GM12878 (cell line): ENCODE measurements at regions not wholly inside any gene's neighbourhood (a gene's known extent, or its start where the extent isn't known, plus 50 kb on each side); places are given as distances from the start of the nearest gene placed in this dataset.

ENCODE experiments used
- ATAC-seq: fragments of 200-7000 bp; cut with Tn5 transposase; 3 replicates; pipeline ENCODE4 v1.9.1; 2020; ENCODE audit warnings: mild to moderate bottlenecking, moderate library complexity
- BruUV-seq: library from RNA; stranded (reverse); fragments of 400-500 nt; replicated peaks from 2 replicates; lab custom pipeline; 2021; lab: Mats Ljungman, UMichigan
- CTCF ChIA-PET: fragments of 300-600 bp; sonication (Branson Sonifier 250); formaldehyde crosslinking; extraction: SDS; loops from one replicate; lab custom pipeline; 2021; ENCODE audit warnings: inconsistent platforms; lab: Yijun Ruan, JAX
- POLR2A ChIA-PET: fragments of 350-600 bp; formaldehyde crosslinking; extraction: SDS; loops from one replicate; lab custom pipeline; 2021; ENCODE audit warnings: inconsistent platforms; lab: Charles Lee
- RAD21 ChIA-PET: fragments of 300-600 bp; sonication (Branson Sonifier 250); formaldehyde crosslinking; loops from one replicate; lab custom pipeline; 2023; ENCODE audit warnings: antibody characterized with exemption; ENCODE audit not compliant: unreplicated experiment; lab: Charles Lee
- SMC1A ChIA-PET: fragments of 300-600 bp; sonication (Branson Sonifier 250); formaldehyde crosslinking; loops from one replicate; lab custom pipeline; 2023; ENCODE audit not compliant: unreplicated experiment, uncharacterized antibody; lab: Charles Lee
- DNase-seq: peaks from one replicate; pipeline ENCODE4 v3.0.0-alpha.2; 2011; ENCODE audit warnings: low read depth, low spot score
- FAIRE-seq: peaks from 3 replicates; lab custom pipeline; 2011; peaks lifted over from hg19 to GRCh38; lab: Jason Lieb, UNC
- H2AFZ ChIP-seq: 2 replicates; pipeline ENCODE4 v1.6.0; 2011; ENCODE audit warnings: low read depth, low read length, control low read depth; ENCODE audit not compliant: control insufficient read depth
- H3K27ac ChIP-seq: 2 replicates; pipeline ENCODE4 v1.5.1; 2011; ENCODE audit warnings: control low read depth; ENCODE audit not compliant: control insufficient read depth, insufficient read depth
- H3K27me3 ChIP-seq, 2 experiments: replicated peaks in 1 of 2; 2 replicates each; pipeline versions ENCODE4 v1.6.0 to v1.6.1; 2011; ENCODE audit warnings: low read length in 1 of 2; ENCODE audit not compliant: control insufficient read depth in 2 of 2, insufficient read depth in 2 of 2
- H3K36me3 ChIP-seq, 2 experiments: 2 replicates each; pipeline ENCODE4 v1.5.1; 2011; ENCODE audit warnings: low read length in 1 of 2; ENCODE audit not compliant: control insufficient read depth in 2 of 2, insufficient read depth in 2 of 2
- H3K4me1 ChIP-seq: 2 replicates; pipeline ENCODE4 v1.6.1; 2011; ENCODE audit warnings: mild to moderate bottlenecking, low read length, moderate library complexity, mixed read lengths; ENCODE audit not compliant: control insufficient read depth, insufficient read depth
- H3K4me2 ChIP-seq: 2 replicates; pipeline ENCODE4 v1.6.0; 2011; ENCODE audit warnings: control low read depth; ENCODE audit not compliant: control insufficient read depth, insufficient read depth
- H3K4me3 ChIP-seq: fragments of 200-600 bp; sonication (generic); 2 replicates; pipeline ENCODE4 v1.5.1; 2016
- H3K79me2 ChIP-seq: 2 replicates; pipeline ENCODE4 v1.6.0; 2011; ENCODE audit warnings: low read length; ENCODE audit not compliant: control insufficient read depth, insufficient read depth
- H3K9ac ChIP-seq: 2 replicates; pipeline ENCODE4 v1.8.0; 2011; ENCODE audit warnings: low read length, control low read depth, mixed read lengths; ENCODE audit not compliant: control insufficient read depth, insufficient read depth
- H3K9me3 ChIP-seq: replicated peaks from 3 replicates; pipeline ENCODE4 v1.5.1; 2011; ENCODE audit warnings: mild to moderate bottlenecking, low read length; ENCODE audit not compliant: control insufficient read depth, insufficient read depth
- H4K20me1 ChIP-seq: 2 replicates; pipeline ENCODE4 v1.6.0; 2011; ENCODE audit not compliant: control insufficient read depth, insufficient read depth
- ESRRA ChIP-seq: IDR thresholded peaks from 2 replicates; pipeline ENCODE4 v1.6.1; 2012; ENCODE audit warnings: mild to moderate bottlenecking, low read length, improper control_type of control experiment
- HDAC2 ChIP-seq: fragments of 200-600 bp; sonication (generic); IDR thresholded peaks from 2 replicates; pipeline ENCODE4 v1.6.1; 2017
- HDGF ChIP-seq: fragments of 450-650 bp; IDR thresholded peaks from 2 replicates; pipeline ENCODE4 v1.6.1; 2016; ENCODE audit warnings: antibody characterized with exemption
- KAT2A ChIP-seq: conservative IDR thresholded peaks from 2 replicates; pipeline ENCODE4 v1.6.1; 2011; ENCODE audit warnings: low read depth, low read length; ENCODE audit not compliant: control insufficient read depth
- MYB ChIP-seq: fragments of 150-350 bp; IDR thresholded peaks from 2 replicates; pipeline ENCODE4 v1.6.1; 2014; ENCODE audit warnings: mild to moderate bottlenecking, low read depth, low read length, borderline replicate concordance
- NBN ChIP-seq: fragments of 450-650 bp; IDR thresholded peaks from 2 replicates; pipeline ENCODE4 v1.6.1; 2016
- NFYB ChIP-seq: IDR thresholded peaks from 2 replicates; pipeline ENCODE4 v1.6.1; 2011; ENCODE audit warnings: low read depth, mild to moderate bottlenecking, low read length, improper control_type of control experiment, moderate library complexity; ENCODE audit not compliant: insufficient read depth
- NR2F1 ChIP-seq: fragments of 450-650 bp; conservative IDR thresholded peaks from 2 replicates; pipeline ENCODE4 v1.6.1; 2017; ENCODE audit warnings: mild to moderate bottlenecking
- POLR2A ChIP-seq: IDR thresholded peaks from 2 replicates; pipeline ENCODE4 v1.6.1; 2011; ENCODE audit warnings: low read depth, mild to moderate bottlenecking, low read length
- POLR2AphosphoS2 ChIP-seq: IDR thresholded peaks from 2 replicates; pipeline ENCODE4 v1.6.1; 2011; ENCODE audit warnings: low read depth, mild to moderate bottlenecking, low read length, improper control_type of control experiment, moderate library complexity
- POU2F2 ChIP-seq: IDR thresholded peaks from 3 replicates; pipeline ENCODE4 v1.6.1; 2011; ENCODE audit warnings: low read depth, mild to moderate bottlenecking, low read length, borderline replicate concordance
- RAD51 ChIP-seq: fragments of 450-650 bp; IDR thresholded peaks from 2 replicates; pipeline ENCODE4 v1.6.1; 2016; ENCODE audit warnings: moderate library complexity, mild to moderate bottlenecking, inconsistent platforms
- RBBP5 ChIP-seq: fragments of 200-600 bp; sonication (generic); conservative IDR thresholded peaks from 2 replicates; pipeline ENCODE4 v1.6.1; 2016
- SIX5 ChIP-seq: IDR thresholded peaks from 2 replicates; pipeline ENCODE4 v1.6.1; 2011; ENCODE audit warnings: mild to moderate bottlenecking, low read depth, low read length, moderate library complexity; ENCODE audit not compliant: severe bottlenecking
- SUPT20H ChIP-seq: IDR thresholded peaks from 2 replicates; pipeline ENCODE4 v1.6.1; 2011; ENCODE audit warnings: low read depth, mild to moderate bottlenecking, low read length, moderate library complexity, borderline replicate concordance; ENCODE audit not compliant: control insufficient read depth
- YBX1 ChIP-seq: fragments of 450-650 bp; IDR thresholded peaks from 2 replicates; pipeline ENCODE4 v1.6.1; 2016; ENCODE audit warnings: antibody characterized with exemption
- whole genome bisulfite sequencing: methylation state at CpG from one replicate; pipeline ENCODE4 v1.1.6; 2016; ENCODE audit warnings: low lambda C conversion rate; ENCODE audit not compliant: insufficient replicate concordance, insufficient coverage; ENCODE audit errors: missing lambda C conversion rate; 5-methylcytosine and 5-hydroxymethylcytosine counted together
- in situ Hi-C: fragments of 300-500 bp; cut with MboI; formaldehyde crosslinking; loops from 9 replicates; pipeline ENCODE4 v1.14.3; 2018; ENCODE audit warnings: mixed read lengths
- intact Hi-C: fragments of 100-400 bp; cut with micrococcal nuclease; formaldehyde crosslinking; loops from one replicate; pipeline ENCODE4 v1.14.2; 2022; ENCODE audit not compliant: unreplicated experiment
- TF ChIP-seq, protein P1 (sequence below): fragments of 450-650 bp; IDR thresholded peaks from 2 replicates; pipeline ENCODE4 v1.6.1; 2017; ENCODE audit warnings: mild to moderate bottlenecking, moderate library complexity
- TF ChIP-seq, protein P2 (sequence below): IDR thresholded peaks from 2 replicates; pipeline ENCODE4 v1.6.1; 2012; ENCODE audit warnings: low read depth, low read length, improper control_type of control experiment
- TF ChIP-seq, protein P3 (sequence below): fragments of 450-650 bp; IDR thresholded peaks from 2 replicates; pipeline ENCODE4 v1.6.1; 2018; ENCODE audit warnings: mild to moderate bottlenecking, low read depth, moderate library complexity; ENCODE audit not compliant: partially characterized antibody

DNA sequence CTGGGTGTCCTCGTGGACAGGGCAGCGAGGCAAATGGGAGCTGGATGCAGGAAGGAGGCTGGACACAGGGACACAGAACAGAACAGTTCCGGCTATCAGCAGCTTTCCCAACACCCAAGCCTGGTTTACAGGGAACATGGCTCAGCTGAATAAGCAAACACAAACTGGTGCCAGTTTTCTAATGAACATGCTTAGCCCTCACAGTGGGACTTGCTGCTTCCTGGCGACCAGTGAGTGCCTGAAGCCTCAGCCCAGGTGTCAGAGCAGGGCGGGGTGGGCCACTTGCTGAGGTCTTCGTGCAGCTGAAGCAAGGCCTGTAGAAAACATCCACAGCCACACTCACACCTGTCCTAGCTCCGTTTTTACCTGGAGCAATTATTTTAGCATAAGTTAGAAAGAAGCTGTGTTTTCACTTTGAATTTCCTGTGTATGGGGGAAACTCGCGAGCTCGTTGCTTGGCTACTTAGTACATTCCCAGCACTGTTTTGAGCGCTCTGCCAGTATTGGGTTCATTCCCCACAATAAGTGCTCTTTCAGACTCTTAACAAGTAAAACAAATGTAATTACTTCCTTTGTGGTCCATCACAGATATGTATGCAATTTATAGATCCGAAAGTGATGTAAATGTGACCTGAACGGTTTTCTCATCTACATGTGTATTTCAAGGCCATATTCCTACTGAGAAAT, 261.2 kb upstream of the SHH start:
- Histone ChIP-seq H4K20me1 (no peaks in the 10 kb centered on the region), H3K4me2 (no peak overlapping the region), H3K9ac (no peak overlapping the region), H3K9me3 (no peaks in the 10 kb centered on the region), H3K4me3 (no peak overlapping the region), H3K36me3 (no peaks in the 10 kb centered on the region), H3K27me3 (no peaks in the 10 kb centered on the region; a peak in 2 of 4 replicates), H2AFZ (no peak overlapping the region), H3K4me1 (no peaks in the 10 kb centered on the region), H3K27ac (no peak overlapping the region), H3K79me2 (no peaks in the 10 kb centered on the region)
- RAD21 ChIA-PET, result no interaction called here
- no TSS peak for BruUV-seq
- intact Hi-C loops, result no loop called here
- in situ Hi-C loops, result no loop called here
- FAIRE-seq (no peak), DNase-seq (no peak), ATAC-seq (no peak)
- SMC1A ChIA-PET, result no interaction called here
- CTCF ChIA-PET, result interaction anchor here (0.6 to 0.7 kb wide), 2 partner anchors 36 to 265 kb away, joined by 3 read pairs; no protein-coding TSS in a partner anchor
- whole genome bisulfite sequencing, result 31% methylated on average over 13 of the region's 13 CpGs
- TF ChIP-seq YBX1 (no peak), HDGF (no peak), POLR2A (no peak), KAT2A (no peak), HDAC2 (no peak), MYB (no peak), SIX5 (no peak), NFYB (no peak), RBBP5 (no peak), POLR2AphosphoS2 (no peak), POU2F2 (no peak), NBN (no peak), SUPT20H (no peak), RAD51 (no peak), ESRRA (no peak), NR2F1 (no peak)
- TF ChIP-seq, protein P1, sequence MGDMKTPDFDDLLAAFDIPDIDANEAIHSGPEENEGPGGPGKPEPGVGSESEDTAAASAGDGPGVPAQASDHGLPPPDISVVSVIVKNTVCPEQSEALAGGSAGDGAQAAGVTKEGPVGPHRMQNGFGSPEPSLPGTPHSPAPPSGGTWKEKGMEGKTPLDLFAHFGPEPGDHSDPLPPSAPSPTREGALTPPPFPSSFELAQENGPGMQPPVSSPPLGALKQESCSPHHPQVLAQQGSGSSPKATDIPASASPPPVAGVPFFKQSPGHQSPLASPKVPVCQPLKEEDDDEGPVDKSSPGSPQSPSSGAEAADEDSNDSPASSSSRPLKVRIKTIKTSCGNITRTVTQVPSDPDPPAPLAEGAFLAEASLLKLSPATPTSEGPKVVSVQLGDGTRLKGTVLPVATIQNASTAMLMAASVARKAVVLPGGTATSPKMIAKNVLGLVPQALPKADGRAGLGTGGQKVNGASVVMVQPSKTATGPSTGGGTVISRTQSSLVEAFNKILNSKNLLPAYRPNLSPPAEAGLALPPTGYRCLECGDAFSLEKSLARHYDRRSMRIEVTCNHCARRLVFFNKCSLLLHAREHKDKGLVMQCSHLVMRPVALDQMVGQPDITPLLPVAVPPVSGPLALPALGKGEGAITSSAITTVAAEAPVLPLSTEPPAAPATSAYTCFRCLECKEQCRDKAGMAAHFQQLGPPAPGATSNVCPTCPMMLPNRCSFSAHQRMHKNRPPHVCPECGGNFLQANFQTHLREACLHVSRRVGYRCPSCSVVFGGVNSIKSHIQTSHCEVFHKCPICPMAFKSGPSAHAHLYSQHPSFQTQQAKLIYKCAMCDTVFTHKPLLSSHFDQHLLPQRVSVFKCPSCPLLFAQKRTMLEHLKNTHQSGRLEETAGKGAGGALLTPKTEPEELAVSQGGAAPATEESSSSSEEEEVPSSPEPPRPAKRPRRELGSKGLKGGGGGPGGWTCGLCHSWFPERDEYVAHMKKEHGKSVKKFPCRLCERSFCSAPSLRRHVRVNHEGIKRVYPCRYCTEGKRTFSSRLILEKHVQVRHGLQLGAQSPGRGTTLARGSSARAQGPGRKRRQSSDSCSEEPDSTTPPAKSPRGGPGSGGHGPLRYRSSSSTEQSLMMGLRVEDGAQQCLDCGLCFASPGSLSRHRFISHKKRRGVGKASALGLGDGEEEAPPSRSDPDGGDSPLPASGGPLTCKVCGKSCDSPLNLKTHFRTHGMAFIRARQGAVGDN, result no peak
- TF ChIP-seq, protein P2, sequence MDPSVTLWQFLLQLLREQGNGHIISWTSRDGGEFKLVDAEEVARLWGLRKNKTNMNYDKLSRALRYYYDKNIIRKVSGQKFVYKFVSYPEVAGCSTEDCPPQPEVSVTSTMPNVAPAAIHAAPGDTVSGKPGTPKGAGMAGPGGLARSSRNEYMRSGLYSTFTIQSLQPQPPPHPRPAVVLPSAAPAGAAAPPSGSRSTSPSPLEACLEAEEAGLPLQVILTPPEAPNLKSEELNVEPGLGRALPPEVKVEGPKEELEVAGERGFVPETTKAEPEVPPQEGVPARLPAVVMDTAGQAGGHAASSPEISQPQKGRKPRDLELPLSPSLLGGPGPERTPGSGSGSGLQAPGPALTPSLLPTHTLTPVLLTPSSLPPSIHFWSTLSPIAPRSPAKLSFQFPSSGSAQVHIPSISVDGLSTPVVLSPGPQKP, result no peak
- TF ChIP-seq, protein P3, sequence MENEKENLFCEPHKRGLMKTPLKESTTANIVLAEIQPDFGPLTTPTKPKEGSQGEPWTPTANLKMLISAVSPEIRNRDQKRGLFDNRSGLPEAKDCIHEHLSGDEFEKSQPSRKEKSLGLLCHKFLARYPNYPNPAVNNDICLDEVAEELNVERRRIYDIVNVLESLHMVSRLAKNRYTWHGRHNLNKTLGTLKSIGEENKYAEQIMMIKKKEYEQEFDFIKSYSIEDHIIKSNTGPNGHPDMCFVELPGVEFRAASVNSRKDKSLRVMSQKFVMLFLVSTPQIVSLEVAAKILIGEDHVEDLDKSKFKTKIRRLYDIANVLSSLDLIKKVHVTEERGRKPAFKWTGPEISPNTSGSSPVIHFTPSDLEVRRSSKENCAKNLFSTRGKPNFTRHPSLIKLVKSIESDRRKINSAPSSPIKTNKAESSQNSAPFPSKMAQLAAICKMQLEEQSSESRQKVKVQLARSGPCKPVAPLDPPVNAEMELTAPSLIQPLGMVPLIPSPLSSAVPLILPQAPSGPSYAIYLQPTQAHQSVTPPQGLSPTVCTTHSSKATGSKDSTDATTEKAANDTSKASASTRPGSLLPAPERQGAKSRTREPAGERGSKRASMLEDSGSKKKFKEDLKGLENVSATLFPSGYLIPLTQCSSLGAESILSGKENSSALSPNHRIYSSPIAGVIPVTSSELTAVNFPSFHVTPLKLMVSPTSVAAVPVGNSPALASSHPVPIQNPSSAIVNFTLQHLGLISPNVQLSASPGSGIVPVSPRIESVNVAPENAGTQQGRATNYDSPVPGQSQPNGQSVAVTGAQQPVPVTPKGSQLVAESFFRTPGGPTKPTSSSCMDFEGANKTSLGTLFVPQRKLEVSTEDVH, result no peak
- POLR2A ChIA-PET, result no interaction called here
